ENCODE measurements at regions not wholly inside any gene's neighbourhood (a gene's known extent, or its start where the extent isn't known, plus 50 kb on each side); places are given as distances from the start of the nearest gene placed in this dataset.

DNA sequence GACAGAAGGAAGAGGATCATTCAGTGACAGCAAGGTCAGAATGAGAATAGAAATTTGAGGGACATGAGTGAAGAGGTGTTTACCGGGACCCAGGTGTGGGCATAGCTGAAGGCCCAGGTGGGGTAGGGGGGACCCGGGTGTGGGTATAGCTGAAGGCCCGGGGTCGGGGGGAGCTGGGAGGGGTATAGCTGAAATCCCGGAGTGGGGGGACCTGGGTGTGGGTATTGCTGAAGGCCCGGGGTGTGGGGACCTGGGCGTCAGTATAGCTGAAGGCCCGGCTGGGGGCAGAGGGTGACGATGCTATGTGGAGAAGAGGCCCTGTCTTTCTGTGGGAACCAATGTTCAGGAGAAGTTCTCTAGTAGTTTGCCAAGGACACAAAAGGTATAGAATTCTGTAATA is 183.0 kb upstream of the PITRM1 start:
- TF ChIP-seq, protein P1, sequence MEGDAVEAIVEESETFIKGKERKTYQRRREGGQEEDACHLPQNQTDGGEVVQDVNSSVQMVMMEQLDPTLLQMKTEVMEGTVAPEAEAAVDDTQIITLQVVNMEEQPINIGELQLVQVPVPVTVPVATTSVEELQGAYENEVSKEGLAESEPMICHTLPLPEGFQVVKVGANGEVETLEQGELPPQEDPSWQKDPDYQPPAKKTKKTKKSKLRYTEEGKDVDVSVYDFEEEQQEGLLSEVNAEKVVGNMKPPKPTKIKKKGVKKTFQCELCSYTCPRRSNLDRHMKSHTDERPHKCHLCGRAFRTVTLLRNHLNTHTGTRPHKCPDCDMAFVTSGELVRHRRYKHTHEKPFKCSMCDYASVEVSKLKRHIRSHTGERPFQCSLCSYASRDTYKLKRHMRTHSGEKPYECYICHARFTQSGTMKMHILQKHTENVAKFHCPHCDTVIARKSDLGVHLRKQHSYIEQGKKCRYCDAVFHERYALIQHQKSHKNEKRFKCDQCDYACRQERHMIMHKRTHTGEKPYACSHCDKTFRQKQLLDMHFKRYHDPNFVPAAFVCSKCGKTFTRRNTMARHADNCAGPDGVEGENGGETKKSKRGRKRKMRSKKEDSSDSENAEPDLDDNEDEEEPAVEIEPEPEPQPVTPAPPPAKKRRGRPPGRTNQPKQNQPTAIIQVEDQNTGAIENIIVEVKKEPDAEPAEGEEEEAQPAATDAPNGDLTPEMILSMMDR (IDR thresholded peaks at IDR 0.05) = no peak
- TF ChIP-seq EZH2 (IDR thresholded peaks at IDR 0.05; ENCODE audit: borderline replicate concordance, insufficient read depth, low read depth, low read length, poor library complexity, severe bottlenecking) = no peak
- Mint-ChIP-seq H3K27me3 (peaks cover 14% of the 10 kb centered on the region), H3K4me3 (no peak overlapping the region), H3K4me1 (peaks cover 13% of the 10 kb centered on the region), H3K27ac (no peak overlapping the region), H3K9me3 (ENCODE audit: insufficient read depth) (peaks cover 16% of the 10 kb centered on the region)
- Histone ChIP-seq H2AFZ (ENCODE audit: insufficient read depth, low read depth, low read length, poor library complexity, severe bottlenecking) (no peak overlapping the region), H3K9ac (ENCODE audit: low read length) (no peak overlapping the region), H3K4me2 (replicated peaks; ENCODE audit: low read depth, low read length, poor library complexity, severe bottlenecking) (no peak overlapping the region), H3K4me3 (ENCODE audit: control extremely low read depth in 1 of 5, extremely low read depth in 1 of 5, insufficient read depth in 1 of 5, low read depth in 2 of 5, low read length in 4 of 5) (no peak overlapping the region), H3K9me3 (ENCODE audit: control extremely low read depth in 1 of 3, control insufficient read depth in 2 of 3, insufficient read depth in 1 of 3, low read length in 2 of 3) (peaks cover 0 to 28% (median 13%) of the 10 kb centered on the region in 3 donors), H3K79me2 (ENCODE audit: control insufficient read depth, insufficient read depth, low read length) (no peaks in the 10 kb centered on the region), H4K20me1 (ENCODE audit: control insufficient read depth, insufficient read depth, low read length, poor library complexity, severe bottlenecking) (no peaks in the 10 kb centered on the region), H3K27ac (ENCODE audit: low read length in 2 of 2) (no peak overlapping the region), H3K27me3 (replicated peaks in 1 of 4; ENCODE audit: control extremely low read depth in 1 of 4, control insufficient read depth in 3 of 4, insufficient read depth in 4 of 4, low read length in 3 of 4) (peaks cover 0 to 8% (median 3%) of the 10 kb centered on the region in 4 experiments), H3K36me3 (replicated peaks in 1 of 2; ENCODE audit: control extremely low read depth in 1 of 2, control insufficient read depth in 1 of 2, extremely low read depth in 1 of 2, insufficient read depth in 2 of 2, low read length in 1 of 2) (no peaks in the 10 kb centered on the region), H3K4me1 (ENCODE audit: control insufficient read depth in 2 of 2, insufficient read depth in 2 of 2, low read length in 2 of 2) (no peaks in the 10 kb centered on the region)
- DNase-seq = no peak
- no peak for ATAC-seq (ENCODE audit: low read depth)
- 94% methylated on average over 9 of the region's 9 CpGs for WGBS (ENCODE audit: insufficient coverage)
- ChIA-PET CTCF (no interaction called here), POLR2A (no interaction called here)
- intact Hi-C loops (cut with micrococcal nuclease) = no loop called here

- DNase-seq (no peak), ATAC-seq (ENCODE audit: low read depth) (no peak)
- TF ChIP-seq, protein P1 (IDR thresholded peaks at IDR 0.05) = no peak
- no peak for TF ChIP-seq EZH2 (IDR thresholded peaks at IDR 0.05; ENCODE audit: borderline replicate concordance, insufficient read depth, low read depth, low read length, poor library complexity, severe bottlenecking)
- Mint-ChIP-seq H3K4me1 (peaks cover 13% of the 10 kb centered on the region), H3K9me3 (ENCODE audit: insufficient read depth) (peaks cover 12% of the 10 kb centered on the region), H3K4me3 (no peak overlapping the region), H3K27me3 (peaks cover 22% of the 10 kb centered on the region), H3K27ac (no peak overlapping the region)
- H3K4me2 ChIP-seq (replicated peaks; ENCODE audit: low read depth, low read length, poor library complexity, severe bottlenecking) = no peak overlapping the region
- intact Hi-C loops (cut with micrococcal nuclease) = no loop called here
- no peaks in the 10 kb centered on the region for H3K4me1 ChIP-seq (ENCODE audit: control insufficient read depth in 2 of 2, insufficient read depth in 2 of 2, low read length in 2 of 2)
- H3K27ac ChIP-seq (ENCODE audit: low read length in 2 of 2) = no peak overlapping the region
- no peak overlapping the region for H2AFZ ChIP-seq (ENCODE audit: insufficient read depth, low read depth, low read length, poor library complexity, severe bottlenecking)
- H4K20me1 ChIP-seq (ENCODE audit: control insufficient read depth, insufficient read depth, low read length, poor library complexity, severe bottlenecking) = no peaks in the 10 kb centered on the region
- H3K9me3 ChIP-seq (ENCODE audit: control extremely low read depth in 1 of 3, control insufficient read depth in 2 of 3, insufficient read depth in 1 of 3, low read length in 2 of 3) = peaks cover 0 to 24% (median 13%) of the 10 kb centered on the region in 3 donors
- H3K36me3 ChIP-seq (replicated peaks in 1 of 2; ENCODE audit: control extremely low read depth in 1 of 2, control insufficient read depth in 1 of 2, extremely low read depth in 1 of 2, insufficient read depth in 2 of 2, low read length in 1 of 2) = no peaks in the 10 kb centered on the region
- POLR2A ChIA-PET = no interaction called here
- H3K79me2 ChIP-seq (ENCODE audit: control insufficient read depth, insufficient read depth, low read length) = no peaks in the 10 kb centered on the region
- WGBS (ENCODE audit: insufficient coverage) = no CpG with 5 or more reads among the region's 3 CpGs
- CTCF ChIA-PET = no interaction called here
- H3K4me3 ChIP-seq (ENCODE audit: control extremely low read depth in 1 of 5, extremely low read depth in 1 of 5, insufficient read depth in 1 of 5, low read depth in 2 of 5, low read length in 4 of 5) = no peak overlapping the region
- H3K9ac ChIP-seq (ENCODE audit: low read length) = no peak overlapping the region
- peaks cover 0 to 14% (median 3%) of the 10 kb centered on the region in 4 experiments for H3K27me3 ChIP-seq (replicated peaks in 1 of 4; ENCODE audit: control extremely low read depth in 1 of 4, control insufficient read depth in 3 of 4, insufficient read depth in 4 of 4, low read length in 3 of 4)
Measured at GRCh38 chr10:3354174-3354900, 181.8 kb upstream of the PITRM1 start.

Data from B cell (primary cell).